RWPE1 (cell line): ENCODE measurements at regions not wholly inside any gene's neighbourhood (a gene's known extent, or its start where the extent isn't known, plus 50 kb on each side); places are given as distances from the start of the nearest gene placed in this dataset.
"Not testable (repeated sequence)": the region's sequence is repeated elsewhere in the genome, so short reads cannot be mapped to it uniquely, and the experiment has no call there.

ENCODE experiments used
- CTCF ChIA-PET: fragments of 350-600 bp; sonication (Branson Sonifier 250); formaldehyde crosslinking; extraction: SDS; loops from one replicate; lab custom pipeline; 2021; lab: Yijun Ruan, JAX
- POLR2A ChIA-PET: fragments of 400-600 bp; formaldehyde crosslinking; extraction: SDS; loops from one replicate; lab custom pipeline; 2020; ENCODE audit warnings: antibody characterized with exemption; ENCODE audit not compliant: low non-redundant PET; lab: Yijun Ruan, JAX
- DNase-seq: peaks from one replicate; pipeline ENCODE4 v3.0.0; 2012; ENCODE audit warnings: low spot score
- H3K27ac ChIP-seq: fragments of 450-650 bp; 2 replicates; pipeline ENCODE4 v1.5.1; 2017
- CTCF ChIP-seq: fragments of 450-650 bp; conservative IDR thresholded peaks from 2 replicates; pipeline ENCODE4 v1.5.1; 2017; ENCODE audit warnings: low read depth, mild to moderate bottlenecking

GRCh38 chr9:18059447-18059846 is 414.5 kb upstream of the ADAMTSL1 start:
- TF ChIP-seq CTCF: no peak
- ChIA-PET POLR2A (no interaction called here), CTCF (no interaction called here)
- no peak for DNase-seq
- H3K27ac ChIP-seq: no peak overlapping the region

- ChIA-PET POLR2A (no interaction called here), CTCF (interaction anchor here (0.7 kb wide), 1 partner anchor 1074 kb away, joined by 4 read pairs; no protein-coding TSS in a partner anchor)
- DNase-seq: peak; percentile 8
- peak; percentile 52 for TF ChIP-seq CTCF
- no peak overlapping the region for H3K27ac ChIP-seq
Measured at GRCh38 chr9:18060269-18060934, 413.6 kb upstream of the ADAMTSL1 start.

DNA sequence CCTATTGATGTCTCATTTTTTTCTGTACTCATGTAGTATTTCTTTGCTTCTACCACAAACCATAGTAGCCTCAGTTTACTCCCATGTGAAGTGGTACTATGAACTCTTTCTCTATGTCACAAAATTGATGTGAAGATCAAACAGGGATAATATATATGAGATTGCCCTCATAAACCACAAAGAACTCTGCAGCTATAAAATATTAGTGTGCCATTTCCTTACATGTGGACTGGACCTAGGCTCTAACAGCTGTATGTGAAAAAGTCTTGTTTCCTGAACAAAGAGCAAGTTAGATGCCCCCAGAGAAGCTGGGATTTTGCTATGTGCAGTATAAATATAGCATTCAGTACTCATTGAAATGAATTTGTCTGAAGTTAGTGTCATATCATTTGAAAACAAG is 412.6 kb upstream of the ADAMTSL1 start:
- POLR2A ChIA-PET: no interaction called here
- H3K27ac ChIP-seq: no peak overlapping the region
- TF ChIP-seq CTCF: no peak
- DNase-seq: no peak
- CTCF ChIA-PET: interaction anchor here (0.6 kb wide), 1 partner anchor 32 kb away, joined by 4 read pairs; no protein-coding TSS in a partner anchor

- TF ChIP-seq CTCF: no peak
- ChIA-PET CTCF (no interaction called here), POLR2A (no interaction called here)
- H3K27ac ChIP-seq: no peak overlapping the region
- DNase-seq: no peak
Measured at GRCh38 chr9:18061856-18062255, 412.1 kb upstream of the ADAMTSL1 start.

GRCh38 chr9:18063856-18064390 is 410.0 kb upstream of the ADAMTSL1 start:
- ChIA-PET CTCF (interaction anchor here (0.6 kb wide), 1 partner anchor 253 kb away, joined by 3 read pairs; no protein-coding TSS in a partner anchor), POLR2A (no interaction called here)
- no peak overlapping the region for H3K27ac ChIP-seq
- TF ChIP-seq CTCF: no peak
- DNase-seq: no peak

GRCh38 chr9:18066608-18067007 is 407.3 kb upstream of the ADAMTSL1 start:
- POLR2A ChIA-PET, DNase-seq, H3K27ac ChIP-seq, CTCF ChIA-PET: not testable (repeated sequence)

DNA sequence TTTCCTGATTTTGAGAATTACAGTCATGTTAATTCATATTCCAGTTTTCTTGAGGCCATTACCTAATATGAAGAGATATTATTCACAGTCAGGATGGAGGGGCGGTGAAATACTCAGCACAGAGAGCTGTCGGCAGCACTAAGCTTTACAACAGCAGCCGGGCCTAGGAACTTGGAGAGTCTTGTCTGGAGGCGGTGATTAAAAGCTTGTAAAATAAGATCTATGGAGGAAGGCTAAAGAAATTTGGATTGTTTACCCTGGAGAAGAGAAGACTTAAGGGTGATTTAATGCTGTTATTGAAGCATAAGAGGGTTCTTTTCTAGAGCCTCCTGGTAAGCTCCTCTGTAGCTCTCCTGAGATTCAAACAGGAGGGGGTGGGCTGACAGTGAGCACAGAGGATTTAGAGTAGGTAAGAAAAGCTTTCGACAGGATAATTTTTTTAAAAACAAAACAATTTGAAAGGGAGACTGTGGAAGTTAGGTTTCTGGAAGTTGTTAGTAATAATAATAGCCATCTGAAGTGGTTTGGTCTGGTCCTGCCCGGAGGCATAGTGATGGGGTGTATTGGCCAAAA is 406.3 kb upstream of the ADAMTSL1 start:
- ChIA-PET POLR2A (no interaction called here), CTCF (no interaction called here)
- no peak for DNase-seq
- no peak overlapping the region for H3K27ac ChIP-seq
- TF ChIP-seq CTCF: no peak
